ENCODE measurements at regions not wholly inside any gene's neighbourhood (a gene's known extent, or its start where the extent isn't known, plus 50 kb on each side); places are given as distances from the start of the nearest gene placed in this dataset.
"Not testable (repeated sequence)": the region's sequence is repeated elsewhere in the genome, so short reads cannot be mapped to it uniquely, and the experiment has no call there.

- FAIRE-seq (no peak), DNase-seq (ENCODE audit: insufficient read length) (no peak)
- no peak for TF ChIP-seq POLR2AphosphoS5 (IDR thresholded peaks at IDR 0.05; ENCODE audit: low read depth, low read length)
- TF ChIP-seq TAF1 (IDR thresholded peaks at IDR 0.05; ENCODE audit: borderline replicate concordance, low read depth, low read length), result no peak
- no peak for TF ChIP-seq POLR2A (IDR thresholded peaks at IDR 0.05; ENCODE audit: low read depth, low read length)
Observed at GRCh38 chr21:17386498-17386897, 126.3 kb upstream of the CXADR start.

GRCh38 chr21:17387030-17387617 lies 125.7 kb upstream of the CXADR start:
- DNase-seq (ENCODE audit: insufficient read length), result peak; percentile 9
- peak; percentile 27 for FAIRE-seq
- no peak for TF ChIP-seq POLR2AphosphoS5 (IDR thresholded peaks at IDR 0.05; ENCODE audit: low read depth, low read length)
- no peak for TF ChIP-seq TAF1 (IDR thresholded peaks at IDR 0.05; ENCODE audit: borderline replicate concordance, low read depth, low read length)
- no peak for TF ChIP-seq POLR2A (IDR thresholded peaks at IDR 0.05; ENCODE audit: low read depth, low read length)

- TF ChIP-seq POLR2A (IDR thresholded peaks at IDR 0.05; ENCODE audit: low read depth, low read length) (no peak), POLR2AphosphoS5 (IDR thresholded peaks at IDR 0.05; ENCODE audit: low read depth, low read length) (no peak), TAF1 (IDR thresholded peaks at IDR 0.05; ENCODE audit: borderline replicate concordance, low read depth, low read length) (no peak)
- FAIRE-seq, result no peak
- no peak for DNase-seq (ENCODE audit: insufficient read length)
Observed at GRCh38 chr21:17388226-17388625, 124.6 kb upstream of the CXADR start.

- DNase-seq (ENCODE audit: insufficient read length), result no peak
- no peak for FAIRE-seq
- TF ChIP-seq POLR2A (IDR thresholded peaks at IDR 0.05; ENCODE audit: low read depth, low read length) (no peak), POLR2AphosphoS5 (IDR thresholded peaks at IDR 0.05; ENCODE audit: low read depth, low read length) (no peak), TAF1 (IDR thresholded peaks at IDR 0.05; ENCODE audit: borderline replicate concordance, low read depth, low read length) (no peak)
Observed at GRCh38 chr21:17389311-17389710, 123.5 kb upstream of the CXADR start.

- TF ChIP-seq POLR2A (IDR thresholded peaks at IDR 0.05; ENCODE audit: low read depth, low read length), result no peak
- TF ChIP-seq POLR2AphosphoS5 (IDR thresholded peaks at IDR 0.05; ENCODE audit: low read depth, low read length), result no peak
- no peak for TF ChIP-seq TAF1 (IDR thresholded peaks at IDR 0.05; ENCODE audit: borderline replicate concordance, low read depth, low read length)
- FAIRE-seq (no peak), DNase-seq (ENCODE audit: insufficient read length) (no peak)
Observed at GRCh38 chr21:17390569-17390968, 122.3 kb upstream of the CXADR start.

- no peak for FAIRE-seq
- TF ChIP-seq POLR2A (IDR thresholded peaks at IDR 0.05; ENCODE audit: low read depth, low read length) (no peak), POLR2AphosphoS5 (IDR thresholded peaks at IDR 0.05; ENCODE audit: low read depth, low read length) (no peak), TAF1 (IDR thresholded peaks at IDR 0.05; ENCODE audit: borderline replicate concordance, low read depth, low read length) (no peak)
- no peak for DNase-seq (ENCODE audit: insufficient read length)
Observed at GRCh38 chr21:17391811-17392340, 121.0 kb upstream of the CXADR start.

GRCh38 chr21:17393413-17393812 lies 119.4 kb upstream of the CXADR start:
- no peak for FAIRE-seq
- no peak for TF ChIP-seq TAF1 (IDR thresholded peaks at IDR 0.05; ENCODE audit: borderline replicate concordance, low read depth, low read length)
- no peak for DNase-seq (ENCODE audit: insufficient read length)

- TF ChIP-seq POLR2AphosphoS5 (IDR thresholded peaks at IDR 0.05; ENCODE audit: low read depth, low read length), result no peak
- no peak for TF ChIP-seq TAF1 (IDR thresholded peaks at IDR 0.05; ENCODE audit: borderline replicate concordance, low read depth, low read length)
- TF ChIP-seq POLR2A (IDR thresholded peaks at IDR 0.05; ENCODE audit: low read depth, low read length), result no peak
- FAIRE-seq, result no peak
- no peak for DNase-seq (ENCODE audit: insufficient read length)
Observed at GRCh38 chr21:17396948-17397347, 115.9 kb upstream of the CXADR start.

- no peak for TF ChIP-seq POLR2AphosphoS5 (IDR thresholded peaks at IDR 0.05; ENCODE audit: low read depth, low read length)
- TF ChIP-seq TAF1 (IDR thresholded peaks at IDR 0.05; ENCODE audit: borderline replicate concordance, low read depth, low read length), result no peak
- TF ChIP-seq POLR2A (IDR thresholded peaks at IDR 0.05; ENCODE audit: low read depth, low read length), result no peak
- no peak for FAIRE-seq
- DNase-seq (ENCODE audit: insufficient read length), result no peak
Observed at GRCh38 chr21:17397703-17398102, 115.1 kb upstream of the CXADR start.

- DNase-seq (ENCODE audit: insufficient read length); FAIRE-seq: not testable (repeated sequence)
Observed at GRCh38 chr21:17398954-17399353, 113.9 kb upstream of the CXADR start.

GRCh38 chr21:17402937-17403336 lies 109.9 kb upstream of the CXADR start:
- FAIRE-seq (no peak), DNase-seq (ENCODE audit: insufficient read length) (no peak)
- TF ChIP-seq POLR2A (IDR thresholded peaks at IDR 0.05; ENCODE audit: low read depth, low read length) (no peak), POLR2AphosphoS5 (IDR thresholded peaks at IDR 0.05; ENCODE audit: low read depth, low read length) (no peak), TAF1 (IDR thresholded peaks at IDR 0.05; ENCODE audit: borderline replicate concordance, low read depth, low read length) (no peak)

- DNase-seq (ENCODE audit: insufficient read length), result no peak
- no peak for FAIRE-seq
- no peak for TF ChIP-seq TAF1 (IDR thresholded peaks at IDR 0.05; ENCODE audit: borderline replicate concordance, low read depth, low read length)
- no peak for TF ChIP-seq POLR2A (IDR thresholded peaks at IDR 0.05; ENCODE audit: low read depth, low read length)
- no peak for TF ChIP-seq POLR2AphosphoS5 (IDR thresholded peaks at IDR 0.05; ENCODE audit: low read depth, low read length)
Observed at GRCh38 chr21:17406202-17406601, 106.6 kb upstream of the CXADR start.

GRCh38 chr21:17414766-17415165 lies 98.1 kb upstream of the CXADR start:
- DNase-seq (ENCODE audit: insufficient read length), result no peak
- TF ChIP-seq POLR2AphosphoS5 (IDR thresholded peaks at IDR 0.05; ENCODE audit: low read depth, low read length) (no peak), TAF1 (IDR thresholded peaks at IDR 0.05; ENCODE audit: borderline replicate concordance, low read depth, low read length) (no peak), POLR2A (IDR thresholded peaks at IDR 0.05; ENCODE audit: low read depth, low read length) (no peak)
- no peak for FAIRE-seq

All from GM12892 (cell line).